Activated T-cell treated with anti-CD3 and anti-CD28 coated beads for 1 hour (primary cell): ENCODE measurements at regions not wholly inside any gene's neighbourhood (a gene's known extent, or its start where the extent isn't known, plus 50 kb on each side); places are given as distances from the start of the nearest gene placed in this dataset.

Source experiments
- DNase-seq: peaks from one replicate; pipeline ENCODE4 v3.0.0-alpha.2; 2020; ENCODE audit warnings: low read depth

- no peak for DNase-seq
Measured at GRCh38 chr7:25396668-25397067, 168.4 kb upstream of the NPVF start.

- no peak for DNase-seq
Measured at GRCh38 chr7:25398418-25398817, 170.1 kb upstream of the NPVF start.

DNA sequence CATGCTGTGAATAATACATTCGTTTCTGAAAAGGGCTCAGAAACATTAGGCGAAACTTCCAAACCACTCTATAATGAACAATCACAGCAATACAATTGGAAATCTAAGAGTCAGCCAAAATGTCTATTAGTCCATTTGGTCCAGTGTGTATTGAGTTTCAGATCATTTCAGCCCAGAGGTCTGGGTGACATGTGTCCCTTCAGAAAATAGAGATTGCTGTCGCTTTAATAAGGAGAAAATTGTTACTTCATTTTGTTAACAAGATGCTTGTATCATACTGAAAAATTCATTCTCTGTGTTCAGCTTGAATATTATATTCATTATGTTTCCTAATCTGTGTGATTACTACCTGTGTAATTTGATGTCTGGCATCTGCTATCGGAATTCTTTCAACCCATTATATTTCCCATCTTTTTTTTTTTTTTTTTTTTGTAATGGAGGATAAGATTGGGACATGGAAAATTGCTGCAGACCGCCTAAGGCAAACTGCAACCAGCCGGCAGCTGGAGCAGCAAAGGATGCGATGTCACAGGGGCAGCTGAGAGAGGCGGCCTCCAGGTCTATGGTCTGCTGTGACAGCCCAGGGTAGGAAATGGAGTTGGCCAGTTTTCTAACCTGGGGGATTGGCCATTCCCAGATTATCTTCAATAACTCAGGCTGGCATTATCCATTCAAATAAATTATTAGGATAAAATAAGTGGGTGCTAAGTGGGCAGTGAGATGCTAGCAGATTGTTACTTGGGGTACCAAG lies 170.9 kb upstream of the NPVF start:
- no peak for DNase-seq

- DNase-seq, result no peak
Measured at GRCh38 chr7:25402532-25402931, 174.2 kb upstream of the NPVF start.

DNA sequence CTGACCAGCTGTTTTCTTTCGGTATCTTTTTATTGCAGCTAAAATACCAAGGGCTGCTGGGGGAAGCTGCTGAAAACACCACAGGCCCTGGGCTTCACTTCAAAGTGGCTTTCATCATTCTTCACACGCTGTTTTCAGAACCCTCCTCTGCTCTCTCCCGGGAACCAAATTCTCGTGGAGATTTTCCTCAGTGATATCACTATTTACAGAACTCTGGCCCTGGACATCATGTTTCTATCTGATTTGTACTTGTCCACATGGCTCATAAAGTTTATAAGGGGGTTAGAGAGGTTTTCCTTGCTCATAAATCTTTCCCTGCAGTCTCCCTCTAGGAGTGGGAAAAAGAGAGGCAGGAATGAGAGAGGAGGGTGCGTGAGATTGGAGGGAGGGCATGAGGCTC lies 177.4 kb upstream of the NPVF start:
- no peak for DNase-seq

- DNase-seq, result no peak
Measured at GRCh38 chr7:25407053-25407452, 178.8 kb upstream of the NPVF start.

DNA sequence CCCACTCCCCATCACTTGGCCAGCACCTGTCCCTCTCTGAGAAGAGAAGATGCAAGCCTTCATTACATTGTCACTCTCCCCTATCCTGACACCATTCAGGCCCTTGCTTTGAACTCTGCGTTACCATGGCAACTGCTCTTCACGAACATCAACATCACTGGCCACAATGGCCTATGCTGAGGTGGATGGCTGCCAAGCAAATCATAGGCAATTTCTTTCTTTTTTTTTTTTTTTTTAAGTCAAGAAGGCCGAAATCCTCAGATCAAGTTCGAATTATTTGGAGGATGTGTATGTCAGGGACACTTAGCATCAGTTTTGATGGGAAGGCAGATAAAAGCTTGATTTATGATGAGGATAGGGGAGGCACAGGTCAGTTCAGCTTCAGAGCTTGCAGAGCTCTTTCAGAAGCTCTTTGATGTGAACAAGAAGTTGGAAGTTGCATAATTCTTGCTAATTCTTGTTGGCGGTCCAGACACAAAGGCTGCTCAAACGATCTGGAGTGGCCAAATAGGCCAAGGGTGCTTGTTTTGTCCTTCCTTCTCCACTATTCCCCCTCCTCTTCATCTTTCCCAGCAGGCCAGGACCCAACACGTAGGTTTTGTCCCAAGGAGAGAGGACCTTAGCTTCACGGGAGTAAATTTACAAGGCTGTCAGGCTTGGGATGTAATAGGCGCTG lies 179.9 kb upstream of the NPVF start:
- no peak for DNase-seq

GRCh38 chr7:25408876-25409275 lies 180.6 kb upstream of the NPVF start:
- DNase-seq, result no peak

DNA sequence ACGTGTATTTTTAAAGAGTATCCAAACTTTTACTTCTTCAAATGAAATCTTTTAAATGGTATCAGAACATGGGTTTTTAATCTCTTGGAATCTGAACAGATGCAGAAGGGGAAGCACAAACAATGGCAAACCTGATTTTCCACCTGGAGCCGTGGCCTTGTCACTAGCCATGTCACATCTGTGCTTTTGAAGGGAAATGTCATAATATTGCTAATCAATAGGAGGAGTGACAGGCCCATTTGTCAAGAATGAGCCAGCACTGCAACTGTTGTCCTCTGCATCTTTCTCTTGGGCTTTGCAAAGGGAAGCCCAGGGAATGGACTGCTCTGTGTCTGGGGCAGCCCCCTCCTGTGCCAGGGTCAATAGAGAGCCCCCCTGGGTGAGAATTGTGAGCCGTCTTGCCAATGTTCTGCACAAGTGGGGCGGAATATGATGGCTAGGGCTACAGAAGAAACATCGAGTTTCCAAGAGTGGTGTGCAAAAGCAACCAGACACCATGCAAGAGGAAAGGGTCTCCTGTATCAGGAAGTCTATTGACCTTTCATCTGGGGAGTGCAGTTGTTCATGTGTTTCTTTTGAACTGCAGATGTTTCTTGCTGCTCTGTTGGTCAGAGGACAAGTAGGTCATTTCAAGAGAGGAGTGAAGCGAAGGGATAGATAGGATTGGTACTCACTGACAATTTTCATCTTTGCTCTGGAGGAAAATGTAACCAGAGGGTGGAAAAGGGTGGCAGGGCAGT lies 181.8 kb upstream of the NPVF start:
- no peak for DNase-seq

GRCh38 chr7:25420771-25421170 lies 192.5 kb upstream of the NPVF start:
- DNase-seq, result no peak

DNA sequence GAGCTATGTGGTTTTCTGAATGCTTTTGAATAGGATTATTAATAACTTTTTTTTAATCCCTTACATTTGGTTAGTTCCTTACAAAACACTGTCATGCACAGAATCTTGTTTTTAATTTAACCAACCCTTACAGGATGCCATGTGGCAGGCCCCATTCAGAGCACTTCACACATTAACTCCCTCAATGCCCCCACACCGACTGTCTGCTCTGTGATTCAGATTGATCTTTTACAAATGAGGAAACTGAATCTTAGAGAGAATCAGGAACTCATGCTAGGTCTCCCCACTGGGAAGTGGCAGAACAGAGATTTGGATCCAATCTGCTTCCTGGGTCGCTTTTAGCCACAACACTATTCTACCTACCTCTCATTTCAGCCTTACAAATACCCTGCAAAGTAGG lies 195.8 kb upstream of the NPVF start:
- DNase-seq, result no peak

DNA sequence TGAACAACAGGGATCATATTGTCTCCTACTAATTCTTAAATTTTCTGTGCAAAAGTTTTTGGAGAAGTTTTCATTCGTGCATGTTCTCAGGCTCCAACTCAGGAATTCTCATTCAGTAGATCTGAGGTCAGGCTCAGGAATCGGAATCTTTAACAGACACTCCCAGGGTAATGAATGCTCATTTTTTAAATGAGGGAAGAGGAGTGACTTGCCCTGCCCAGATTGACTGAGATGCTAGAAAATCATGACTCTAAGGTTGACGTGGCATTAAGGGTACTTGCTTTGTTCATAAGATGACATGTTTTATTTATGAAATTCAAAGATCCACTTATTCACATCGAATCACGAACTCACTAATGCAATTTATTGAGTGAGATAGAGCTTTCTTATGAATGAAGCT lies 196.6 kb upstream of the NPVF start:
- no peak for DNase-seq

- no peak for DNase-seq
Measured at GRCh38 chr7:25427721-25428120, 199.4 kb upstream of the NPVF start.

GRCh38 chr7:25429731-25430130 lies 201.4 kb upstream of the NPVF start:
- no peak for DNase-seq

DNA sequence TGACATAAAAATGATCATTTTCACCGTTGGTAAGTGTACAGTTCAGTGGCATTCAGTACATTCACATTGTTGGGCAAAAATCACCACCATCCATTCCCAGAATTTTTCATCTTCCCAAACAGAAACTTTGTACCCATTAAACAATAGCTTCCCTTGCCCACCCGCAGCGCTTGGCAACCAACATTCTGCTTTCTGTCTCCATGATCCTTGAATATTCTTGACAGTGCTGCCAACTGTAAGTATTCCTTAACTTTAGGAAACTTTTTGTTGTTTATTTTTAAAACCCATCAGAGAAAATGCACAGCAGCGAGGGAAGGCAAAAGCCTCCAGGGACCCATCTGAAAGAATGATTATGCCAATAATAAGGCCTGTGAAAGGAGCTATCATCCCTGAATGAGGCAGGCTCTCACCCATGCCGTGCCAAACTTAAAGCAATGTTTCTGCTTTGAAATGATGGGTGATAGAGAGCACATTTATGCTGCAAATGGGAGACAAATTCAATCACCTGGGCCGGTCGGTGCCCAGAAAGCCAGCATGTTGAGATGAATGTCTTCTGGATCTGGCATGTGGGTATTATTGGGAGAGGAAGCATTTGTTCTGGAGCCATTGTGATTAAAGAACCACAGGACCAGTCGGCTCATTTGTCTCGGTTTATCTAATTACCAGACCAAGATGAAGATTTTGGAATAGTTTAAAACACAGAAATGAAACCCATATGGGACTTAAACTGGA lies 202.1 kb upstream of the NPVF start:
- no peak for DNase-seq

DNA sequence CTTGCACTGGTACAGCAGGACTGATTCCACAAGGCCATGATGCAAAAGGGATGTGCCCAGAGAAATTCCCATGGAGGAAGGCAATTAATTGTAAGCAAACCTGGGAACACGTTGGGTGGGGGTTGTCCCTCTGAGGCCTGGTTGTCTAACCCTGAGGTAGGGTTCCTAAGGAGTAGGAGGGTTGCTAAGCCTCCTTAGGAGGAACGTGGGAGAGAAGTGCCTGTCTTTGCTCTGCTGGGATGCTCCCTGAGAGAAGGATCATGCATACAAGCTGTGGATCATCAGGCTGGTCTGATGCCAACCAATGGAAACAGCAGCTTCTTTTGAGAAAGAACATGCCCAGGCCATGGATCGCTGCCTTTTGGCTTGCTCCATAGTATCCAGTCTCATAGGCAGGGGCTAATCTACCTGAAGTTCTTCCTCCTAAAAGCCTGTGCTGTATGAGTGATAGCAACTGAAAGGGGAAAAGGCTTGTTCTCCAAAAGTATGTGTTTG lies 203.7 kb upstream of the NPVF start:
- no peak for DNase-seq

GRCh38 chr7:25432807-25433206 lies 204.5 kb upstream of the NPVF start:
- DNase-seq, result no peak

- DNase-seq, result no peak
Measured at GRCh38 chr7:25436413-25436812, 208.1 kb upstream of the NPVF start.

GRCh38 chr7:25437308-25437707 lies 209.0 kb upstream of the NPVF start:
- no peak for DNase-seq

- DNase-seq, result no peak
Measured at GRCh38 chr7:25444991-25445390, 216.7 kb upstream of the NPVF start.

- no peak for DNase-seq
Measured at GRCh38 chr7:25448301-25448700, 220.0 kb upstream of the NPVF start.

DNA sequence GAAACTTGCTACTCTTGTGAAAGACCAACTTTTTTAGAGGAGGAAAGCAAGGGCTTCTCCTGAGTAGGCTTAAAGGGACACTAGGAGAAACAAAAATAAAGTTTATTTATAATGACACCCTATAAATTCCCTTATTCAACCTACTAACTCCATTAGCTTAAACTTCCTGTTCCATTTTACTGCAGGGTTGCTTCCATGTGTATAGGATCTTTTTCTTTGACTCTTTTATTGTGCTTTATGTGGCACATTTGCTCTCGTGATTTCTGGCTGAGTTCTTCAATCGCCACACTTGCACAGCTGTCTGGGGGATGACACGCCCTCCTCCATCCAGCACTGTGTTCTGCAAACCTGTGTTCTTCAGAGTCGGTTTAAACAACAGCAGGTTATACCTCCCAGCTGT lies 225.7 kb upstream of the NPVF start:
- no peak for DNase-seq
